ENCODE measurements at regions not wholly inside any gene's neighbourhood (a gene's known extent, or its start where the extent isn't known, plus 50 kb on each side); places are given as distances from the start of the nearest gene placed in this dataset.

DNA sequence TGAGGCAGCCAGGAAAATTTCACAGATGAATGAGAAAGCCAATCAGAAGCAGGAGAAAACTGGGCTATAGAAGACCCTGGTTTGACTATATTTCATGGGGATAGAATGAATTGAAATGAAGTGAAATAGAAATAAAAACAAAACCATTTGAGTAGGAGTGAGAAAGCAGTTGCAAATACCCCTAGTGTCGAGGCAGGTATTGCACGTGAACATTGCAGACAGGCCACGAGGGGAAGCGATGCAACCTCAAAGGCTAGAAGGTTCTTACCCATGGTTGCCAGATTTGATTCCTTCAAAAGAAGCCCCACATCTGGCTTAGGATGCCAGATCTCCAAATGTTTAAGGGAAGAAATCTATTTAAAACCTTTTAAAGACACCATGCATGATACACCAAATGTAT is 648.9 kb downstream of the VRK1 start:
- TF ChIP-seq POLR2A (IDR thresholded peaks at IDR 0.05; ENCODE audit: low read depth, low read length) (no peak), FOS (IDR thresholded peaks at IDR 0.05; ENCODE audit: low read depth, low read length) (no peak), CEBPB (IDR thresholded peaks at IDR 0.05; ENCODE audit: low read depth, low read length) (no peak), RAD21 (IDR thresholded peaks at IDR 0.05; ENCODE audit: low read length) (no peak), SMC3 (IDR thresholded peaks at IDR 0.05; ENCODE audit: low read depth, low read length) (no peak), RFX5 (IDR thresholded peaks at IDR 0.05; ENCODE audit: low read depth, low read length) (no peak), RCOR1 (IDR thresholded peaks at IDR 0.05; ENCODE audit: insufficient replicate concordance, low read length) (no peak), CHD1 (IDR thresholded peaks at IDR 0.05; ENCODE audit: low read depth, low read length) (no peak), MAZ (IDR thresholded peaks at IDR 0.05; ENCODE audit: borderline replicate concordance, low read depth, low read length) (no peak), MXI1 (IDR thresholded peaks at IDR 0.05; ENCODE audit: borderline replicate concordance, low read depth, low read length) (no peak), MAFK (IDR thresholded peaks at IDR 0.05; ENCODE audit: low read depth, low read length) (no peak)
- TF ChIP-seq, protein P1, sequence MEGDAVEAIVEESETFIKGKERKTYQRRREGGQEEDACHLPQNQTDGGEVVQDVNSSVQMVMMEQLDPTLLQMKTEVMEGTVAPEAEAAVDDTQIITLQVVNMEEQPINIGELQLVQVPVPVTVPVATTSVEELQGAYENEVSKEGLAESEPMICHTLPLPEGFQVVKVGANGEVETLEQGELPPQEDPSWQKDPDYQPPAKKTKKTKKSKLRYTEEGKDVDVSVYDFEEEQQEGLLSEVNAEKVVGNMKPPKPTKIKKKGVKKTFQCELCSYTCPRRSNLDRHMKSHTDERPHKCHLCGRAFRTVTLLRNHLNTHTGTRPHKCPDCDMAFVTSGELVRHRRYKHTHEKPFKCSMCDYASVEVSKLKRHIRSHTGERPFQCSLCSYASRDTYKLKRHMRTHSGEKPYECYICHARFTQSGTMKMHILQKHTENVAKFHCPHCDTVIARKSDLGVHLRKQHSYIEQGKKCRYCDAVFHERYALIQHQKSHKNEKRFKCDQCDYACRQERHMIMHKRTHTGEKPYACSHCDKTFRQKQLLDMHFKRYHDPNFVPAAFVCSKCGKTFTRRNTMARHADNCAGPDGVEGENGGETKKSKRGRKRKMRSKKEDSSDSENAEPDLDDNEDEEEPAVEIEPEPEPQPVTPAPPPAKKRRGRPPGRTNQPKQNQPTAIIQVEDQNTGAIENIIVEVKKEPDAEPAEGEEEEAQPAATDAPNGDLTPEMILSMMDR (conservative IDR thresholded peaks at IDR 0.05; ENCODE audit: low read depth, low read length): no peak
- TF ChIP-seq, protein P2, sequence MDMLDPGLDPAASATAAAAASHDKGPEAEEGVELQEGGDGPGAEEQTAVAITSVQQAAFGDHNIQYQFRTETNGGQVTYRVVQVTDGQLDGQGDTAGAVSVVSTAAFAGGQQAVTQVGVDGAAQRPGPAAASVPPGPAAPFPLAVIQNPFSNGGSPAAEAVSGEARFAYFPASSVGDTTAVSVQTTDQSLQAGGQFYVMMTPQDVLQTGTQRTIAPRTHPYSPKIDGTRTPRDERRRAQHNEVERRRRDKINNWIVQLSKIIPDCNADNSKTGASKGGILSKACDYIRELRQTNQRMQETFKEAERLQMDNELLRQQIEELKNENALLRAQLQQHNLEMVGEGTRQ (IDR thresholded peaks at IDR 0.05; ENCODE audit: low read depth, low read length): no peak
- TF ChIP-seq, protein P3, sequence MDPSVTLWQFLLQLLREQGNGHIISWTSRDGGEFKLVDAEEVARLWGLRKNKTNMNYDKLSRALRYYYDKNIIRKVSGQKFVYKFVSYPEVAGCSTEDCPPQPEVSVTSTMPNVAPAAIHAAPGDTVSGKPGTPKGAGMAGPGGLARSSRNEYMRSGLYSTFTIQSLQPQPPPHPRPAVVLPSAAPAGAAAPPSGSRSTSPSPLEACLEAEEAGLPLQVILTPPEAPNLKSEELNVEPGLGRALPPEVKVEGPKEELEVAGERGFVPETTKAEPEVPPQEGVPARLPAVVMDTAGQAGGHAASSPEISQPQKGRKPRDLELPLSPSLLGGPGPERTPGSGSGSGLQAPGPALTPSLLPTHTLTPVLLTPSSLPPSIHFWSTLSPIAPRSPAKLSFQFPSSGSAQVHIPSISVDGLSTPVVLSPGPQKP (IDR thresholded peaks at IDR 0.05; ENCODE audit: borderline replicate concordance, low read depth, low read length): no peak

Measured in IMR-90 (cell line).